IgD-negative memory B cell (primary cell): ENCODE measurements at regions not wholly inside any gene's neighbourhood (a gene's known extent, or its start where the extent isn't known, plus 50 kb on each side); places are given as distances from the start of the nearest gene placed in this dataset.
A peak's percentile ranks its signal among the peaks of the same experiment; 100 is the strongest.

Experiments
- H3K27ac Mint-ChIP-seq, 3 donors: one replicate each; pipeline ENCODE4 v1.8.0; 2020 to 2022; ENCODE audit warnings: mild to moderate bottlenecking in 3 of 3, mixed read lengths in 3 of 3, moderate library complexity in 1 of 3
- H3K27me3 Mint-ChIP-seq: one replicate; pipeline ENCODE4 v1.8.0; 2021; ENCODE audit warnings: mixed read lengths
- H3K36me3 Mint-ChIP-seq: one replicate; pipeline ENCODE4 v1.8.0; 2020; ENCODE audit warnings: mild to moderate bottlenecking, mixed read lengths
- H3K4me1 Mint-ChIP-seq, 3 donors: one replicate each; pipeline ENCODE4 v1.8.0; 2020 to 2022; ENCODE audit warnings: mixed read lengths in 3 of 3, mild to moderate bottlenecking in 1 of 3
- H3K4me3 Mint-ChIP-seq, 4 donors: one replicate each; pipeline ENCODE4 v1.8.0; 2020 to 2022; ENCODE audit warnings: mild to moderate bottlenecking in 4 of 4, mixed read lengths in 4 of 4, moderate library complexity in 3 of 4
- H3K9me3 Mint-ChIP-seq, 3 donors: one replicate each; pipeline ENCODE4 v1.8.0; 2020 to 2021; ENCODE audit warnings: mixed read lengths in 3 of 3, mild to moderate bottlenecking in 1 of 3

GRCh38 chr1:243931957-243932356 is 81.9 kb upstream of the AKT3 start:
- Mint-ChIP-seq H3K27me3 (peaks cover 5% of the 10 kb centered on the region), H3K4me3 (no peak overlapping the region), H3K4me1 (no peaks in the 10 kb centered on the region)

GRCh38 chr1:243930822-243931671 is 81.0 kb upstream of the AKT3 start:
- peaks cover 5% of the 10 kb centered on the region for H3K27me3 Mint-ChIP-seq
- H3K4me3 Mint-ChIP-seq, result peak overlapping the region in 1 of 4 donors; percentile 41
- peaks cover 4% of the 10 kb centered on the region for H3K36me3 Mint-ChIP-seq
- no peak overlapping the region for H3K27ac Mint-ChIP-seq
- H3K9me3 Mint-ChIP-seq, result peaks cover 4 to 13% (median 10%) of the 10 kb centered on the region in 3 donors
- H3K4me1 Mint-ChIP-seq, result no peaks in the 10 kb centered on the region

More at GRCh38 chr1:243931957-243932356, 81.9 kb upstream of the AKT3 start:
- Mint-ChIP-seq H3K9me3 (peaks cover 4 to 16% (median 10%) of the 10 kb centered on the region in 3 donors), H3K27ac (no peak overlapping the region), H3K36me3 (peaks cover 4% of the 10 kb centered on the region)

- Mint-ChIP-seq H3K4me1 (no peaks in the 10 kb centered on the region), H3K27me3 (peaks cover 16% of the 10 kb centered on the region), H3K27ac (no peak overlapping the region), H3K4me3 (no peak overlapping the region), H3K36me3 (peaks cover 2% of the 10 kb centered on the region), H3K9me3 (peaks cover 0 to 3% (median 0%) of the 10 kb centered on the region in 3 donors)
These were observed 77.3 kb upstream of the AKT3 start for GRCh38 chr1:243927381-243927780.

- H3K27me3 Mint-ChIP-seq, result peaks cover 15% of the 10 kb centered on the region
- no peak overlapping the region for H3K27ac Mint-ChIP-seq
- peaks cover 2% of the 10 kb centered on the region for H3K36me3 Mint-ChIP-seq
- H3K4me3 Mint-ChIP-seq, result no peak overlapping the region
- no peaks in the 10 kb centered on the region for H3K4me1 Mint-ChIP-seq
- H3K9me3 Mint-ChIP-seq, result peaks cover 0 to 2% (median 0%) of the 10 kb centered on the region in 3 donors
These were observed 76.8 kb upstream of the AKT3 start for GRCh38 chr1:243926803-243927245.

GRCh38 chr1:243926299-243926698 is 76.3 kb upstream of the AKT3 start:
- Mint-ChIP-seq H3K27me3 (peaks cover 14% of the 10 kb centered on the region), H3K27ac (no peak overlapping the region), H3K9me3 (no peaks in the 10 kb centered on the region), H3K4me1 (no peaks in the 10 kb centered on the region), H3K36me3 (peaks cover 2% of the 10 kb centered on the region), H3K4me3 (no peak overlapping the region)

- Mint-ChIP-seq H3K36me3 (peaks cover 2% of the 10 kb centered on the region), H3K4me1 (peaks cover 1 to 7% (median 2%) of the 10 kb centered on the region in 3 donors), H3K27me3 (peaks cover 18% of the 10 kb centered on the region), H3K9me3 (no peaks in the 10 kb centered on the region), H3K27ac (no peak overlapping the region), H3K4me3 (no peak overlapping the region)
These were observed 74.7 kb upstream of the AKT3 start for GRCh38 chr1:243924588-243925349.

- H3K4me1 Mint-ChIP-seq, result peaks cover 1 to 7% (median 2%) of the 10 kb centered on the region in 3 donors
- H3K9me3 Mint-ChIP-seq, result no peaks in the 10 kb centered on the region
- peaks cover 2% of the 10 kb centered on the region for H3K36me3 Mint-ChIP-seq
- H3K4me3 Mint-ChIP-seq, result no peak overlapping the region
- H3K27me3 Mint-ChIP-seq, result peaks cover 18% of the 10 kb centered on the region
- no peak overlapping the region for H3K27ac Mint-ChIP-seq
These were observed 74.1 kb upstream of the AKT3 start for GRCh38 chr1:243924188-243924587.

GRCh38 chr1:243923292-243924171 is 73.5 kb upstream of the AKT3 start:
- no peaks in the 10 kb centered on the region for H3K9me3 Mint-ChIP-seq
- peaks cover 20% of the 10 kb centered on the region for H3K27me3 Mint-ChIP-seq

GRCh38 chr1:243921111-243921510 is 71.1 kb upstream of the AKT3 start:
- Mint-ChIP-seq H3K36me3 (peaks cover 2% of the 10 kb centered on the region), H3K27me3 (peaks cover 38% of the 10 kb centered on the region), H3K9me3 (no peaks in the 10 kb centered on the region), H3K4me1 (peaks cover 10 to 23% (median 14%) of the 10 kb centered on the region in 3 donors), H3K4me3 (no peak overlapping the region), H3K27ac (no peak overlapping the region)

More at GRCh38 chr1:243923292-243924171, 73.5 kb upstream of the AKT3 start:
- H3K36me3 Mint-ChIP-seq, result peaks cover 2% of the 10 kb centered on the region
- H3K27ac Mint-ChIP-seq, result no peak overlapping the region
- H3K4me3 Mint-ChIP-seq, result no peak overlapping the region
- H3K4me1 Mint-ChIP-seq, result peaks cover 1 to 7% (median 2%) of the 10 kb centered on the region in 3 donors

- H3K27ac Mint-ChIP-seq, result no peak overlapping the region
- peaks cover 46% of the 10 kb centered on the region for H3K27me3 Mint-ChIP-seq
- H3K4me3 Mint-ChIP-seq, result peak overlapping the region; percentile 72 to 93 (median 84)
- peaks cover 0 to 1% (median 0%) of the 10 kb centered on the region in 3 donors for H3K9me3 Mint-ChIP-seq
- H3K36me3 Mint-ChIP-seq, result no peaks in the 10 kb centered on the region
- H3K4me1 Mint-ChIP-seq, result peaks cover 10 to 26% (median 14%) of the 10 kb centered on the region in 3 donors
These were observed 68.0 kb upstream of the AKT3 start for GRCh38 chr1:243917863-243918565.

- Mint-ChIP-seq H3K27ac (no peak overlapping the region), H3K4me1 (peaks cover 10 to 26% (median 14%) of the 10 kb centered on the region in 3 donors), H3K27me3 (peaks cover 44% of the 10 kb centered on the region), H3K4me3 (peak overlapping the region; percentile 72 to 93 (median 84)), H3K9me3 (peaks cover 0 to 1% (median 0%) of the 10 kb centered on the region in 3 donors), H3K36me3 (no peaks in the 10 kb centered on the region)
These were observed 67.3 kb upstream of the AKT3 start for GRCh38 chr1:243917177-243917862.

- H3K9me3 Mint-ChIP-seq, result peaks cover 0 to 1% (median 0%) of the 10 kb centered on the region in 3 donors
- H3K27me3 Mint-ChIP-seq, result peaks cover 45% of the 10 kb centered on the region
- H3K36me3 Mint-ChIP-seq, result no peaks in the 10 kb centered on the region
- H3K27ac Mint-ChIP-seq, result no peak overlapping the region
- peaks cover 10 to 26% (median 14%) of the 10 kb centered on the region in 3 donors for H3K4me1 Mint-ChIP-seq
- no peak overlapping the region for H3K4me3 Mint-ChIP-seq
These were observed 66.1 kb upstream of the AKT3 start for GRCh38 chr1:243916160-243916559.

- H3K27ac Mint-ChIP-seq, result no peak overlapping the region
- H3K4me3 Mint-ChIP-seq, result no peak overlapping the region
- peaks cover 26% of the 10 kb centered on the region for H3K27me3 Mint-ChIP-seq
- H3K9me3 Mint-ChIP-seq, result peaks cover 0 to 1% (median 0%) of the 10 kb centered on the region in 3 donors
- peaks cover 0 to 17% (median 11%) of the 10 kb centered on the region in 3 donors for H3K4me1 Mint-ChIP-seq
- no peaks in the 10 kb centered on the region for H3K36me3 Mint-ChIP-seq
These were observed 62.3 kb upstream of the AKT3 start for GRCh38 chr1:243912347-243912746.
